HG02885 (cell line): ENCODE measurements at regions not wholly inside any gene's neighbourhood (a gene's known extent, or its start where the extent isn't known, plus 50 kb on each side); places are given as distances from the start of the nearest gene placed in this dataset.
A peak's percentile ranks its signal among the peaks of the same experiment; 100 is the strongest.
"Not testable (repeated sequence)": the region's sequence is repeated elsewhere in the genome, so short reads cannot be mapped to it uniquely, and the experiment has no call there.

Source experiments
- ATAC-seq: cut with Tn5 transposase; IDR thresholded peaks from one replicate; pipeline ENCODE4 v1.9.1; 2021; ENCODE audit warnings: mild to moderate bottlenecking; ENCODE audit not compliant: unreplicated experiment, poor library complexity

DNA sequence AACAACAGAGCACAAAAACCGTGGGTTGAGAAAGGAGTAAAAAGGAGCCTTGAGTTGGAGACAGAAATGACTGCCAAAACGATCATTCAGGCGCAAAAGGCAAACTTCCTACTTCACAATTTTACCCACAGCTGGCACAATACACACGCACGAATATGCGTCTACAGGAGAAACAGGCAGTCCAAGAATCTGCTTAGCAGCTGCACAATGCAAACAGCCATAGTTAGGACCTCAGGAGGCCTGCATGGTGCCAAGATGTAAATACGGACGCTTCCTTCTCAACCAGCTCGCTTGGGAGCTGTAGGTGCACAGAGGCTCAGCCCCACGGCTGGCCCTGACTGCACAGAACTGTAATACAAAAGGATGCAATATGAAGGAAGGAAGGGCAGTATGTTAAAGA lies 250.1 kb upstream of the CAND1 start:
- ATAC-seq, result no peak

- peak; percentile 95 for ATAC-seq
Observed at GRCh38 chr12:67025543-67026114, 243.5 kb upstream of the CAND1 start.

DNA sequence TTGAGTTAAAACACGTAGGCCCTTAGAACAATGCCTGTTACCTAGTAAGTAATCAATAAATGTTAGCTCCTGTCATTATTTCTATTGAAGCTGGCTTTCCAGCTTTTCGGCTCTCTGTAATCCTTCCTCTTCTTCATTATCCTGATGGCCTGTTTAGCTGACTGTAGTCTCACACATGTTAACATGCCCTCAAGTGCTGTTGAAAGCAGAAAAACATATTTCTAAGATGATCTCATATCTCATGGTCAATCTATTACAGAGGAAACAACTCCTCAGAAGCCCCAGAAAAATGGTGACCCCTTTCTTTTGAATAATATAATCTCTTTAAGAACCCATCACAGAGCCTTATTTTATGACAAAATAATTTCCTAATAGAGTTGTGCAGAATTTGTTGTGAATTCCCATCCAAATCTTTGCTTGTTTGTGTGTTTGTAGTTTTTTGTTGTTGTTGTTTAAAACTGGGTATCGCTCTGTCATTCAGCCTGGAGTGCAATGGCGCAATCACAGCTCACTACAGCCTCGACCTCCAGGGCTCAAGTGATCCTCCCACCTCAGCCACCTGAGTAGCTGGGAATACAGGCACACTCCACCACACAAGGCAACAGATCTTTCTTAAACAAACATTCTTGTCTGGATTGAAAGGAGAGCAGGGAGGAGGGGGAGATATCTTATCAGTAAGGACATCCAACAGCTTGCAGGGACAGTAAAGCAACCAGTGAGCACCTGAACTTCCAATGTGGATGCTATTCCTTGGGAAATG lies 242.5 kb upstream of the CAND1 start:
- no peak for ATAC-seq

- ATAC-seq, result no peak
Observed at GRCh38 chr12:67028529-67028928, 240.6 kb upstream of the CAND1 start.

- no peak for ATAC-seq
Observed at GRCh38 chr12:67034110-67034879, 234.9 kb upstream of the CAND1 start.

- ATAC-seq, result no peak
Observed at GRCh38 chr12:67035121-67035520, 234.0 kb upstream of the CAND1 start.

- ATAC-seq, result no peak
Observed at GRCh38 chr12:67038486-67038885, 230.7 kb upstream of the CAND1 start.

DNA sequence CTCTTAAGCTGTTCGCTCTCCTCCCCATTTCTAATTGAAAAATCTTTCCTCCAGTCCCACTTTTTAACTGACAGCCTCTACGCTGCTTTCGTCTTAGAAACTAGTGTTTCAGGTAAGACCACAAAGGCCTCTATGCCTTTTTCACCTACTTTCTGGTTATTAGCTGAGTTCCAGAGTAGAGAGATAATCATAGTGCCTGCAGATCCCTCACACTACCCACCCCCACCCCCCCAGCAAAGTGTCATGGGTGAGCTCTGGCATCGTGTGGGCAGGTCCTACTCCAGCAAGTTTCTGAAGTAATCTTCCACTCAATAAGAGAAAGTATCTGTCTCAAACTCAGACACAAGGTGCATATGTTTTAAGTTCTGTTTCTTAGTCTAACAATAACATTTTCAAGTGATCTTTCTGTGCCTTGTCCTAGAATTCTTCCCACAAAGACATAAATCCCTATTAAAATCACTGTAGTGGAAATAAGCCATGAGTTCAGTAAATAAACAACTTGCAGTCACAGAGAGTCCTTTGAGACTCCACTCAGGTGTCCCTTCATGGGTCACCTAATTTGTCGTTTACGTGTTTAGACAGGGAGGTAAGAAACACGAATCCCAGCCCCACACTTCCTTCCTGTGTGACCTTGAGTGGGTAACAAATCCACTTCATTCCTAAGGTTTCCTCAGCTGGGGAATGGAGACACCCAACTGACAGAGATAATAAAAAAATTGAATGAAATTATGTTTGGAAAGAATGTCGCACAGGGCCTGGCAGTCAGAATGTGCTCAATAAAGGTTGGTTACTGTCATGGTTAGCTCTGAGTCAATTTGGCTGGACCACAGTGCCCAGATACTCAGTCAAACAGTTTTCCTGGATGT lies 228.9 kb upstream of the CAND1 start:
- no peak for ATAC-seq

DNA sequence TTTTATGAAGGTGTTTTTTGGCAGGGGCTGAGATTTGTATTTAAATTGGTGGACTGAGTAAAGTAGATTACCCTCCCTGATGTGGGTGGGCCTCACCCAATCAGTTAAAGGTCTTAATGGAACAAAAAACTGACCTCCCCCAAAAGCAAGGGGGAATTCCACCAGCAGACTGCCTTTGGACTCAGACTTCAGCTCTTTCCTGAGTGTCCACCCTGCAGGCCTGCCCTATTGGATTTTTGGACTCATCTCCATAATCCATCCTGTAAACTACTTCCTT lies 228.4 kb upstream of the CAND1 start:
- ATAC-seq, result no peak

DNA sequence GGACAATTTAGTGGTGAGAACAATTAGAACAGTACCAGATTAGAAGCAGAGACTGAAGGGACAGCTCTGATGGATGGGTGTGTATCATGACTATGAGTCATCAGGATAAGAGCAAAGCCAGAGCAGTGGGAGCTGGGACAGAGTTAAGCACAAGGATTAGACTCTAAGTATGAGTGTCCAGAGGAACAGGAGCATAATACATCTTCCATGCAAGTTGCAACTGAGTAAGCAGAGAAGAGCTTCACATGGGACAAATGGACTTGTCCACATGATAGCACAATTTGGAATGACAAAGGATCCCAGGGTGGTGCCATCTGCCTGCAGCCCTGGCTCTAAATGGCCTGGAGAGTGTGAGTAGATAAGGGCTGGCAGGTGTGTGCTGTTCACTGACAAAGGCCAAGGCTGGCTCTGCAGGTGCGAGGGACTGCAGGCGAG lies 226.4 kb upstream of the CAND1 start:
- no peak for ATAC-seq

DNA sequence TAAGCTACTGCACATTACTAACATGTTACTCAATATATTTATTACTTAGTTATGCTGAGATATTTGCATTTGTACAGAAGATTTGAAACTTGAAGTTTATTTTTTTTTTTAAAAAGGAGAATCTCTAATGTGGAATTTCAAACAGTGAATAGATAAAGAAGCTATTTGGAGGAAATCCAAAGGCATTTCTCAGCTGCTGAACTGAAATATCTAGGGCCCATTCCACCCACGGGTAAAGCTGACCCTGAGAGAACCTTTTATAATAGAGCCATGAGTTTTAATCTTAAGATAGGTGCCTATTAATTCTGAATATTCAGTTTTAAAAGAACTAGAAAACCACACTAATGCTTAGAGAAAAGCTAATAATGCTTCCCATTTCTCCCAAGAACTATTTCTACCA lies 225.4 kb upstream of the CAND1 start:
- no peak for ATAC-seq

- ATAC-seq, result no peak
Observed at GRCh38 chr12:67045650-67046049, 223.5 kb upstream of the CAND1 start.

GRCh38 chr12:67046062-67046461 lies 223.1 kb upstream of the CAND1 start:
- no peak for ATAC-seq

GRCh38 chr12:67047634-67048033 lies 221.5 kb upstream of the CAND1 start:
- ATAC-seq, result no peak

- no peak for ATAC-seq
Observed at GRCh38 chr12:67048371-67048770, 220.8 kb upstream of the CAND1 start.

- ATAC-seq, result not testable (repeated sequence)
Observed at GRCh38 chr12:67049199-67049598, 220.0 kb upstream of the CAND1 start.

GRCh38 chr12:67052981-67053380 lies 216.2 kb upstream of the CAND1 start:
- ATAC-seq, result no peak

DNA sequence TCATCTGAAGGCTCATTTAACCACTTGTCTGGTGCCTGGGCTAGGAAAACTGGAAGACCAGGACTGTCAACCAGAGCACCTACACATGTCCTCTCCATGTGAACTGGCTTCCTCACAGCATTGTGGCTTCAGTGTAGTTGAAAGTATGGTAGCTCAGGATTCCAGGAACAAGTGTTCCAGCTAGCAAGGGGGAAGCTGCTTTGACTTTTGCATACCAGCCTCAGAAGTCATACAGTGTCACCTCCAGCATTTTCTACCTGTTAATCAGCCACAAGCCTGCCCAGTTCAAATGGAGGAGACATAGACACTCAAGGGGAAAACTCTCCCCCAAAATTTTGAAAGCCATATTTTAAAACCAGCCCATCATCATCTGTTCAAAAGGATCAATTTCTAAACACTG lies 212.8 kb upstream of the CAND1 start:
- no peak for ATAC-seq

DNA sequence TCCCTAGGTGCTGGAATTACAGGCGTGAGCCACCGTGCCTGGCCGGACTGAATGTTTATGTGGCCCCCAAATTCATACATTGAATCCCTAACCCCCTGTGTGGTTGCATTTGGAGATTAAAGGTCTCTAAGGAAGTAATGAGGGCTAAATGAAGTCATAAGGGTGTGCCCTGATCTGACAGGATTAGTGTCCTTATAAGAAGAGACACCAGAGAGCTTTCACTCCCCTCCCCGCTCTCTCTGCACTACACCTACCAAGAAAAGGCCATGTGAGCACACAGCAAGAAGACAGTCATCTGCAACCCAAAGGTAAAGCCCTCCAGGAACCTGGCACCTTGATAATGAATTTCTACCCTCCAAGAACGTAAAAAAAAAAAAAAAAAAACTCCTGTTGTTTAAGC lies 212.1 kb upstream of the CAND1 start:
- no peak for ATAC-seq

DNA sequence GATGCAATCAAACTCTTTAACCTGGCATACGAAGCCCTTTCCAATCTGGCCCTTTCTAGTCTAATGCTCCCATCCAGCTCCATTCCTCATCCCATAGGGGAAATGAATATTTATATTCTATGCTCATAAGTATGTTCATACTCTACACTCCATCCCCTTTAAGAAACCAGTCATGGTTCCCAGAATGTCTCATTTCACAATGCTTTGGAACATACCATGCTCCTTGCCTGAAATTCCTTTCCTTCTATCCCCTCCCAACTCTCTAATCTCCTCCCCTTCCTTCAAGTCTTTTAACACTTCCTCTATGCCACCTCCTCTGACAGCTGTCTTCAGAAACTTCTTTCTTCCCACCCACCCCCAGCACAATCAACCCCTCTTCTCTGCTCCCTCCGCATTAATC lies 207.0 kb upstream of the CAND1 start:
- ATAC-seq, result no peak
